Keratinocyte (primary cell): ENCODE measurements at regions not wholly inside any gene's neighbourhood (a gene's known extent, or its start where the extent isn't known, plus 50 kb on each side); places are given as distances from the start of the nearest gene placed in this dataset.

ENCODE experiments used
- CTCF ChIP-seq, 3 experiments: IDR thresholded peaks in 1 of 3; conservative IDR thresholded peaks in 1 of 3; optimal IDR thresholded peaks in 1 of 3; 2 replicates in 2 of 3; 3 replicates in 1 of 3; pipeline versions ENCODE3 to v1.5.1; 2011; ENCODE audit warnings: low read length in 3 of 3, mild to moderate bottlenecking in 3 of 3, moderate library complexity in 2 of 3, control low read depth in 1 of 3, inconsistent platforms in 1 of 3; ENCODE audit not compliant: insufficient read depth in 2 of 3; ENCODE audit errors: extremely low read depth in 1 of 3
- EZH2 ChIP-seq: IDR thresholded peaks from one replicate; pipeline ENCODE4 v1.6.1; 2012; ENCODE audit warnings: inconsistent platforms, mild to moderate bottlenecking, low read length, moderate library complexity

- TF ChIP-seq CTCF (optimal IDR thresholded peaks at IDR 0.05 in 1 of 3, IDR thresholded peaks at IDR 0.05 in 1 of 3, conservative IDR thresholded peaks at IDR 0.05 in 1 of 3; ENCODE audit: extremely low read depth in 1 of 3, insufficient read depth in 2 of 3, low read length in 3 of 3) (no peak), EZH2 (no peak)
These were observed 568.8 kb downstream of the AJAP1 start for GRCh38 chr1:5223206-5223605.
